ENCODE measurements at regions not wholly inside any gene's neighbourhood (a gene's known extent, or its start where the extent isn't known, plus 50 kb on each side); places are given as distances from the start of the nearest gene placed in this dataset.

- no peak for TF ChIP-seq ELF4 (CRISPR knock-in tag; IDR thresholded peaks at IDR 0.05)
- 0 out of 4 replicates have a peak, but pooled peaks of 1 of the 2 experiments have one; percentile 49 for TF ChIP-seq ARNT (IDR thresholded peaks at IDR 0.05)
- TF ChIP-seq PBX2 (CRISPR knock-in tag; IDR thresholded peaks at IDR 0.05; ENCODE audit: low read depth): no peak
- TF ChIP-seq PBX2 (tag; conservative IDR thresholded peaks at IDR 0.05; ENCODE audit: low read depth): peak; percentile 27; the same call in 1 of the 2 replicates
- TF ChIP-seq ZFP1 (CRISPR knock-in tag; IDR thresholded peaks at IDR 0.05): no peak
- TF ChIP-seq ZNF175 (CRISPR knock-in tag; IDR thresholded peaks at IDR 0.05; ENCODE audit: low read depth): 0 out of 2 replicates have a peak, but pooled peaks have one; percentile 33
- peak; percentile 78 for TF ChIP-seq SMARCC2 (IDR thresholded peaks at IDR 0.05; ENCODE audit: low read depth)
- no peak for TF ChIP-seq ZNF239 (CRISPR knock-in tag; IDR thresholded peaks at IDR 0.05)
- TF ChIP-seq RBFOX2 (IDR thresholded peaks at IDR 0.05; ENCODE audit: low read depth, low read length): peak; percentile 53
- TF ChIP-seq NCOR1 (IDR thresholded peaks at IDR 0.05): peak; percentile 66
- TF ChIP-seq TAL1 (IDR thresholded peaks at IDR 0.05): peak; percentile 29; the same call in 1 of the 2 replicates
- TF ChIP-seq CBFA2T2 (conservative IDR thresholded peaks at IDR 0.05): peak; percentile 38
- peak in 1 of 2 experiments; percentile 11; a peak in 1 of 4 replicates for TF ChIP-seq KDM1A (IDR thresholded peaks at IDR 0.05)
- no peak for TF ChIP-seq ZNF696 (CRISPR knock-in tag; conservative IDR thresholded peaks at IDR 0.05)
- TF ChIP-seq POLR2AphosphoS5 (IDR thresholded peaks at IDR 0.05; ENCODE audit: control insufficient read depth, insufficient read depth, low read depth, low read length): 0 out of 2 replicates have a peak, but pooled peaks have one; percentile 28
- TF ChIP-seq CHD2 (IDR thresholded peaks at IDR 0.05; ENCODE audit: low read depth, low read length): no peak
- peak; percentile 99 for TF ChIP-seq FOSL1 (tag; conservative IDR thresholded peaks at IDR 0.05)
- TF ChIP-seq ARID3A (IDR thresholded peaks at IDR 0.05; ENCODE audit: borderline replicate concordance, low read depth, low read length): peak; percentile 88
- TF ChIP-seq NR2C1 (IDR thresholded peaks at IDR 0.05): no peak
- TF ChIP-seq NR2C1 (tag; IDR thresholded peaks at IDR 0.05): 0 out of 2 replicates have a peak, but pooled peaks have one; percentile 26
- TF ChIP-seq AFF4 (CRISPR knock-in tag; IDR thresholded peaks at IDR 0.05): no peak
- TF ChIP-seq MCM5 (IDR thresholded peaks at IDR 0.05; ENCODE audit: low read depth): no peak
Measured at GRCh38 chr12:65655074-65655493, 169.2 kb upstream of the HMGA2 start (continued).
